ENCODE measurements at regions not wholly inside any gene's neighbourhood (a gene's known extent, or its start where the extent isn't known, plus 50 kb on each side); places are given as distances from the start of the nearest gene placed in this dataset.

- Histone ChIP-seq H3K27ac (peak overlapping the region; percentile 34), H3K27me3 (peaks cover 29% of the 10 kb centered on the region), H3K4me2 (peak overlapping the region; percentile 8), H3K79me2 (no peaks in the 10 kb centered on the region), H3K36me3 (replicated peaks; ENCODE audit: insufficient read depth, low read depth) (no peaks in the 10 kb centered on the region), H3K9me2 (replicated peaks; ENCODE audit: insufficient read depth) (no peaks in the 10 kb centered on the region), H3K4me1 (ENCODE audit: insufficient read depth) (no peaks in the 10 kb centered on the region), H3K4me3 (no peak overlapping the region), H2AFZ (no peak overlapping the region), H4K20me1 (ENCODE audit: insufficient read depth, poor library complexity, severe bottlenecking) (no peaks in the 10 kb centered on the region), H3K9me3 (ENCODE audit: low read depth) (no peaks in the 10 kb centered on the region)
- no peak for DNase-seq (ENCODE audit: low spot score)
- TF ChIP-seq, protein P1, sequence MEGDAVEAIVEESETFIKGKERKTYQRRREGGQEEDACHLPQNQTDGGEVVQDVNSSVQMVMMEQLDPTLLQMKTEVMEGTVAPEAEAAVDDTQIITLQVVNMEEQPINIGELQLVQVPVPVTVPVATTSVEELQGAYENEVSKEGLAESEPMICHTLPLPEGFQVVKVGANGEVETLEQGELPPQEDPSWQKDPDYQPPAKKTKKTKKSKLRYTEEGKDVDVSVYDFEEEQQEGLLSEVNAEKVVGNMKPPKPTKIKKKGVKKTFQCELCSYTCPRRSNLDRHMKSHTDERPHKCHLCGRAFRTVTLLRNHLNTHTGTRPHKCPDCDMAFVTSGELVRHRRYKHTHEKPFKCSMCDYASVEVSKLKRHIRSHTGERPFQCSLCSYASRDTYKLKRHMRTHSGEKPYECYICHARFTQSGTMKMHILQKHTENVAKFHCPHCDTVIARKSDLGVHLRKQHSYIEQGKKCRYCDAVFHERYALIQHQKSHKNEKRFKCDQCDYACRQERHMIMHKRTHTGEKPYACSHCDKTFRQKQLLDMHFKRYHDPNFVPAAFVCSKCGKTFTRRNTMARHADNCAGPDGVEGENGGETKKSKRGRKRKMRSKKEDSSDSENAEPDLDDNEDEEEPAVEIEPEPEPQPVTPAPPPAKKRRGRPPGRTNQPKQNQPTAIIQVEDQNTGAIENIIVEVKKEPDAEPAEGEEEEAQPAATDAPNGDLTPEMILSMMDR (IDR thresholded peaks at IDR 0.05; ENCODE audit: poor library complexity) = no peak
- TF ChIP-seq EZH2 (IDR thresholded peaks at IDR 0.05; ENCODE audit: borderline replicate concordance) (no peak), EZH2phosphoT487 (IDR thresholded peaks at IDR 0.05; ENCODE audit: low read depth, severe bottlenecking, unreplicated experiment) (no peak)
- 59% methylated on average over 5 of the region's 5 CpGs for WGBS (ENCODE audit: low lambda C conversion rate, missing lambda C conversion rate)
These were observed 288.2 kb upstream of the SALL1 start for GRCh38 chr16:51439271-51439670.

- Histone ChIP-seq H2AFZ (no peak overlapping the region), H3K9me2 (replicated peaks; ENCODE audit: insufficient read depth) (no peaks in the 10 kb centered on the region), H3K36me3 (replicated peaks; ENCODE audit: insufficient read depth, low read depth) (no peaks in the 10 kb centered on the region), H3K4me2 (no peak overlapping the region), H3K79me2 (no peaks in the 10 kb centered on the region), H3K27me3 (peaks cover 29% of the 10 kb centered on the region), H3K4me1 (ENCODE audit: insufficient read depth) (no peaks in the 10 kb centered on the region), H4K20me1 (ENCODE audit: insufficient read depth, poor library complexity, severe bottlenecking) (no peaks in the 10 kb centered on the region), H3K4me3 (no peak overlapping the region), H3K9me3 (ENCODE audit: low read depth) (no peaks in the 10 kb centered on the region), H3K27ac (no peak overlapping the region)
- TF ChIP-seq, protein P1 (IDR thresholded peaks at IDR 0.05; ENCODE audit: poor library complexity) = no peak
- TF ChIP-seq EZH2phosphoT487 (IDR thresholded peaks at IDR 0.05; ENCODE audit: low read depth, severe bottlenecking, unreplicated experiment) = no peak
- no peak for TF ChIP-seq EZH2 (IDR thresholded peaks at IDR 0.05; ENCODE audit: borderline replicate concordance)
- no peak for DNase-seq (ENCODE audit: low spot score)
- WGBS (ENCODE audit: low lambda C conversion rate, missing lambda C conversion rate) = 85% methylated on average over 1 of the region's 1 CpG
These were observed 285.7 kb upstream of the SALL1 start for GRCh38 chr16:51436742-51437141.

GRCh38 chr16:51434567-51435198, 283.6 kb upstream of the SALL1 start:
- no peaks in the 10 kb centered on the region for H3K9me2 ChIP-seq (replicated peaks; ENCODE audit: insufficient read depth)
- no peaks in the 10 kb centered on the region for H3K36me3 ChIP-seq (replicated peaks; ENCODE audit: insufficient read depth, low read depth)
- H3K4me3 ChIP-seq = no peak overlapping the region
- H3K27me3 ChIP-seq = peaks cover 12% of the 10 kb centered on the region
- H3K27ac ChIP-seq = no peak overlapping the region
- no peak for TF ChIP-seq EZH2 (IDR thresholded peaks at IDR 0.05; ENCODE audit: borderline replicate concordance)
- no peak for DNase-seq (ENCODE audit: low spot score)
- no peak overlapping the region for H3K4me2 ChIP-seq
- no peaks in the 10 kb centered on the region for H3K9me3 ChIP-seq (ENCODE audit: low read depth)
- H3K4me1 ChIP-seq (ENCODE audit: insufficient read depth) = peaks cover 7% of the 10 kb centered on the region
- no peaks in the 10 kb centered on the region for H4K20me1 ChIP-seq (ENCODE audit: insufficient read depth, poor library complexity, severe bottlenecking)
- H3K79me2 ChIP-seq = no peaks in the 10 kb centered on the region
- 67% methylated on average over 9 of the region's 9 CpGs for WGBS (ENCODE audit: low lambda C conversion rate, missing lambda C conversion rate)
- H2AFZ ChIP-seq = no peak overlapping the region

GRCh38 chr16:51433599-51433998, 282.5 kb upstream of the SALL1 start:
- 64% methylated on average over 3 of the region's 3 CpGs for WGBS (ENCODE audit: low lambda C conversion rate, missing lambda C conversion rate)
- Histone ChIP-seq H3K27me3 (peaks cover 2% of the 10 kb centered on the region), H4K20me1 (ENCODE audit: insufficient read depth, poor library complexity, severe bottlenecking) (no peaks in the 10 kb centered on the region), H3K79me2 (no peaks in the 10 kb centered on the region), H3K9me2 (replicated peaks; ENCODE audit: insufficient read depth) (no peaks in the 10 kb centered on the region), H3K36me3 (replicated peaks; ENCODE audit: insufficient read depth, low read depth) (no peaks in the 10 kb centered on the region), H3K27ac (no peak overlapping the region), H3K4me2 (no peak overlapping the region), H3K9me3 (ENCODE audit: low read depth) (no peaks in the 10 kb centered on the region), H3K4me3 (no peak overlapping the region), H3K4me1 (ENCODE audit: insufficient read depth) (peaks cover 7% of the 10 kb centered on the region), H2AFZ (no peak overlapping the region)
- TF ChIP-seq, protein P1 (IDR thresholded peaks at IDR 0.05; ENCODE audit: poor library complexity) = no peak
- TF ChIP-seq EZH2 (IDR thresholded peaks at IDR 0.05; ENCODE audit: borderline replicate concordance) (no peak), EZH2phosphoT487 (IDR thresholded peaks at IDR 0.05; ENCODE audit: low read depth, severe bottlenecking, unreplicated experiment) (no peak)
- no peak for DNase-seq (ENCODE audit: low spot score)
